ENCODE measurements at regions not wholly inside any gene's neighbourhood (a gene's known extent, or its start where the extent isn't known, plus 50 kb on each side); places are given as distances from the start of the nearest gene placed in this dataset.

GRCh38 chr20:48358176-48359054, 469.4 kb downstream of the PREX1 start:
- DNase-seq (ENCODE audit: low read depth): no peak

GRCh38 chr20:48357714-48358113, 470.1 kb downstream of the PREX1 start:
- DNase-seq (ENCODE audit: low read depth): no peak

GRCh38 chr20:48354903-48355302, 472.9 kb downstream of the PREX1 start:
- no peak for DNase-seq (ENCODE audit: low read depth)

GRCh38 chr20:48354320-48354876, 473.4 kb downstream of the PREX1 start:
- no peak for DNase-seq (ENCODE audit: low read depth)

DNA sequence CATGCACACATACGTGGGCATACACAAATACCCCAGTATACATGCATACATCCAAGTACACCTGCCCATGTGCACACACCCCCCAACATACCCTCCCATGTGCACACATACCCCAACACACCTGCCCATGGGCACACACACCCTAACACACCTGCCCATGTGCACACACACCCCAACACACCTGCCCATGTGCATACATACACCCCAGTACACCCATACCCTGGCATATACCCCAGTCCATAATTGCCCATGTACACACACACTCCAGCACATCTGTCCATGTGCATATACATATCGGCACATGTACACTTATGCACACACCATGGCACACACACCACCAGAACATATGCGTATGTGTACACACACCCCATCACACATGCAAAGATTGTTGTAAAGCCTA, 475.2 kb downstream of the PREX1 start:
- no peak for DNase-seq (ENCODE audit: low read depth)

GRCh38 chr20:48352042-48352441, 475.8 kb downstream of the PREX1 start:
- DNase-seq (ENCODE audit: low read depth): no peak

- no peak for DNase-seq (ENCODE audit: low read depth)
These were observed 477.3 kb downstream of the PREX1 start for GRCh38 chr20:48350313-48350988.

GRCh38 chr20:48349656-48350055, 478.1 kb downstream of the PREX1 start:
- no peak for DNase-seq (ENCODE audit: low read depth)

DNA sequence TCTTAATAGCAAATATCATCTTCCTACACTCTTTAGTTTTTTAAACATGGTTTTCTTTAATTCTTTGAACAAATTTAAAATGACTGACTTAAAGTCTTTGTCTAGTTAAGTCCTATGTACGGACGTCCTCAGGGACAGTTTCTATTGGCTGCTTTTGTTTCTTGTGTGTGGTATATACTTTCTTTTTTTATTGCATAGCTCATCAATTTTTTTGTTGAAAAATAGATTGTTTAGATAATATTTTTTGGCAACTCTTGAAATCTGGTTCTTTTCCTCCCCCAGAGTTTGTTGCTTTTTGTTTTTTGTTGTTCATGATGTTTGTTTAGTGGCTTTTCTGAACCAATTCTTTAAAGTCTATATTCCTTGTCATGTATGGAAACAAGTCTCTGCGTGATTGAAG, 479.8 kb downstream of the PREX1 start:
- DNase-seq (ENCODE audit: low read depth): no peak

- DNase-seq (ENCODE audit: low read depth): no peak
These were observed 484.8 kb downstream of the PREX1 start for GRCh38 chr20:48342822-48343513.

- DNase-seq (ENCODE audit: low read depth): no peak
These were observed 486.9 kb downstream of the PREX1 start for GRCh38 chr20:48340883-48341281.

- no peak for DNase-seq (ENCODE audit: low read depth)
These were observed 487.6 kb downstream of the PREX1 start for GRCh38 chr20:48339986-48340882.

DNA sequence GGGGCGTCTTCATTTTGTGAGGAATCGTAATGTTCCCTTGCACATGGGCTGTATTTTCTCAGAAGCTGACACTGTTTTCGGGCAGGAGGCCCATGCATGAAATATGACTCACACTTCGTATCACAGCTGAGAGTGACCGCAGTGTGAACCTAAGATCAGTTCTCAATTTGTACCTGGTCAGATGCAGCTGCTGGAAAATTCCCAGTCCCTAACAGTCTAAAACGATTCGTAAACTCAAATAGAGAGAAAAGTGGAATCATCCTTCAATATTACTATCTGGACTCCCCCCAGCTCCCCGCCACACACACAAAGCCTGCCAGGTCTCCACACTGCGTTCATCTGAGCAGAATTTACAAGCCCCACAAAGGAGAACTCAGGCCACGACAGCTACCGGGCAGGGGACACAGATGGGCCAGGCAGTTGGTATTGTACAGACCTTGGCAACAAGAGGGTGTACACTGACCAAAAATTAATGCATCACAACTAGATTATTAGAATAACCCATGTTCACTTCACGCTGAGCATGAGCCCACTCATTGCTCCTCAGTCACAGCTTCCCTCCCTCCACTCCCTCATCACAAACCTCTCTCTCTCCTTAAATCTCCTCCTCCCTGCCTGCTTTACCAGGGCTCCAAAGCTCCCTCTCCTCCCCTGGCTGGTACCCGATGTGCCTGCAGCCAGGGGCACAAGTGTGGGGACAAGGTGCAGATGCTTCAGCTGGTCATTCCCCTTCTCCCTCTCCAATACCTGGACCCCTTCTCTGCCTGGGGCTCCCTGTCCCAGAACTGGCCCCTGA, 488.4 kb downstream of the PREX1 start:
- DNase-seq (ENCODE audit: low read depth): peak; percentile 68

GRCh38 chr20:48338717-48339116, 489.1 kb downstream of the PREX1 start:
- DNase-seq (ENCODE audit: low read depth): no peak

DNA sequence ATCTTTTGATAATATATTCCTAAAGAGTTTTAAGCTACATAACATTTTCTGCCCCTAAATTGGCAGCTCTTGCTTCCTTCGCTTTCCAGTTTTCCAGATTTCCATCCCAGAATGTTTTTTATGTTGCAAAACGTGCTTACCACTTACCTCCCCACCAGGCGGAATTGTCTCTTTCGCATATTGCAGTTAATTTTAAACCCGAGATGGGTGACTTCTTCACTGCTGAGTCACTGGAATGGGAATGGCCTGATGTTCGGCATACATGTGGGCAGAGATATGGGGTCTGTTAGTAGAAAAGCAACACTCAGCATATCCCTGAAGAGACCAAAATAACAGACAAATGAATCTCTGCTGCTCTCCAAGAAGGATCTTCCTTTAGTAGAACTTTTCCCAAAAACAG, 491.2 kb downstream of the PREX1 start:
- no peak for DNase-seq (ENCODE audit: low read depth)

DNA sequence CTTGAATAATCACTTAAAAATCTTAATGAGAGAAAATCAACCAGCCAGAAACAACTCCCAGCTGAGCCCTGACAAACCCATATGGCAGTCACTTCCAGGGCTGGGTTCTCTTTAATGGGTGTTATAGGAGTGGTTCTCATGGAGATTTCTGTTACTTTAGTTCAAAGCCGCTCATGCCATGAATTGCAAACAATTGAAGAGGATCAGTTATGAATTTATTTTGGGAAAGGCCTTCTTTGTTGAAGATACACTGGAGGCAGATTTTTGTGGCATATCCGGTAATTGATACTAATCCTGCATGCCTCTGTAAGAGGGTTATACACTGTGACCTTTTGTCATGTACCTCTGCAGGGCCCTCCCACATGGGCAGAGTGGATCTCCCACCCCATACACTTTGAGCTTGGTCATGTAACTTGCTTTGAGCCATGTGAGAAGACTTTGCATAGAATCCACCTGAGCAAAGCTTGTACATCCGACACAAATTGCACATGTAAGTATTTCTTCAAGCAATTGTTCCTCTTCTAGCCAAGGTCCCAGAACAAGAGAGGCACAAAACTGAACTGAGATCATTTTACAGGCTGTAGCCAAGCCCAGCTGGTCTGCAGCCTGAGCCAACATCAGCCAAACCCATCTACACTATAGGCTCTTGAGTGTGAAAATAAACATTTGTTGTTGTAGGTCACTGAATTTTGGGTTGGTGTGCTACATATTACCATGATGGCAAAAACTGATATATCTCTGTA, 492.3 kb downstream of the PREX1 start:
- no peak for DNase-seq (ENCODE audit: low read depth)

GRCh38 chr20:48333707-48334106, 494.1 kb downstream of the PREX1 start:
- DNase-seq (ENCODE audit: low read depth): no peak

DNA sequence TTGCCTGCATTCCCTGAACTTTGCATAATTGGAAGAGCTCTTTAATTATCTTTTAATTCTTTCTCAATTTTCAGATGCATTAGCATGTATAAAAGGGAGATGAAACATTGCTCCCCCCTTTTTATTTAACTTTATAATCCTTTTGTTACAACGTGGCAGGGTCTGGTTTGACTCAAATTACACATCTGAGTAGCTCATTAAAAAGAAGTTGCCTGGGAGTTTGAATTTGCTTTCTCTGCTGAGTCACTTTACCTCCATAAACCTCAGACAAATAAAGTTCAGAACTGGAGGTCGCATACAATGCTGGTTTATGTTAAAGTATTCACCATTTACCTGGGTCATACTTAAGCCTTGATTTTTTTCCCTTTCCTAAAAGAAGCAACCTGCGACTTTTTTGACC, 495.2 kb downstream of the PREX1 start:
- DNase-seq (ENCODE audit: low read depth): no peak

GRCh38 chr20:48331518-48332286, 496.1 kb downstream of the PREX1 start:
- no peak for DNase-seq (ENCODE audit: low read depth)

All from forelimb muscle (tissue), 1 donor.